A673 (cell line): ENCODE measurements at regions not wholly inside any gene's neighbourhood (a gene's known extent, or its start where the extent isn't known, plus 50 kb on each side); places are given as distances from the start of the nearest gene placed in this dataset.

Source experiments
- BruUV-seq: library from RNA; stranded (reverse); fragments of 400-500 nt; replicated peaks from 2 replicates; lab custom pipeline; 2021; lab: Mats Ljungman, UMichigan
- CTCF ChIA-PET: fragments of 300-600 bp; sonication (Branson Sonifier 250); formaldehyde crosslinking; loops from one replicate; lab custom pipeline; 2022; ENCODE audit warnings: antibody characterized with exemption; lab: Charles Lee
- POLR2A ChIA-PET: fragments of 300-600 bp; sonication (Branson Sonifier 250); formaldehyde crosslinking; loops from one replicate; lab custom pipeline; 2022; ENCODE audit warnings: antibody characterized with exemption; ENCODE audit not compliant: low non-redundant PET; lab: Charles Lee
- DNase-seq: peaks from one replicate; pipeline ENCODE4 v3.0.0-alpha.2; 2015; ENCODE audit warnings: low spot score
- H3K27ac ChIP-seq: fragments of 200-600 bp; sonication (generic); 2 replicates; pipeline ENCODE4 v1.5.1; 2016; ENCODE audit warnings: mixed run types, low read depth, mild to moderate bottlenecking, mixed read lengths, antibody characterized with exemption, low read length; ENCODE audit not compliant: poor library complexity, severe bottlenecking
- H3K27me3 ChIP-seq: fragments of 200-600 bp; sonication (generic); replicated peaks from 2 replicates; pipeline ENCODE4 v1.6.1; 2017; ENCODE audit warnings: mixed run types, low read depth, mild to moderate bottlenecking, mixed read lengths, antibody characterized with exemption, low read length; ENCODE audit not compliant: insufficient read depth, poor library complexity
- H3K36me3 ChIP-seq: fragments of 200-600 bp; sonication (generic); 2 replicates; pipeline ENCODE4 v1.6.1; 2016; ENCODE audit warnings: mixed run types, mild to moderate bottlenecking, mixed read lengths, antibody characterized with exemption, low read length; ENCODE audit not compliant: insufficient read depth, poor library complexity, severe bottlenecking
- H3K4me1 ChIP-seq: fragments of 200-600 bp; sonication (generic); 2 replicates; pipeline ENCODE4 v1.6.1; 2017; ENCODE audit warnings: mixed run types, mild to moderate bottlenecking, mixed read lengths, antibody characterized with exemption, low read length; ENCODE audit not compliant: insufficient read depth, poor library complexity, severe bottlenecking
- H3K4me3 ChIP-seq: fragments of 200-600 bp; sonication (generic); 2 replicates; pipeline ENCODE4 v1.5.1; 2016; ENCODE audit warnings: low read depth, mixed run types, mild to moderate bottlenecking, mixed read lengths, low read length; ENCODE audit not compliant: poor library complexity, severe bottlenecking
- H3K9me3 ChIP-seq: fragments of 200-600 bp; sonication (generic); 2 replicates; pipeline ENCODE4 v1.6.1; 2016; ENCODE audit warnings: mixed run types, low read depth, mild to moderate bottlenecking, mixed read lengths, antibody characterized with exemption, low read length; ENCODE audit not compliant: poor library complexity, severe bottlenecking
- EZH2 ChIP-seq: fragments of 200-600 bp; sonication (generic); IDR thresholded peaks from 2 replicates; pipeline ENCODE4 v1.6.1; 2017; ENCODE audit warnings: borderline replicate concordance, low read depth, mild to moderate bottlenecking, mixed read lengths, antibody characterized with exemption, low read length; ENCODE audit not compliant: poor library complexity, severe bottlenecking
- intact Hi-C: fragments of 100-400 bp; cut with micrococcal nuclease; formaldehyde crosslinking; loops from one replicate; pipeline ENCODE4 v1.10.0; 2022; ENCODE audit not compliant: unreplicated experiment
- TF ChIP-seq, protein P1 (sequence below): fragments of 300-800, 200-600 bp; sonication (generic); conservative IDR thresholded peaks from 2 replicates; pipeline ENCODE4 v1.5.1; 2017; ENCODE audit warnings: low read depth, mild to moderate bottlenecking, antibody characterized with exemption, low read length, moderate library complexity, mixed read lengths

DNA sequence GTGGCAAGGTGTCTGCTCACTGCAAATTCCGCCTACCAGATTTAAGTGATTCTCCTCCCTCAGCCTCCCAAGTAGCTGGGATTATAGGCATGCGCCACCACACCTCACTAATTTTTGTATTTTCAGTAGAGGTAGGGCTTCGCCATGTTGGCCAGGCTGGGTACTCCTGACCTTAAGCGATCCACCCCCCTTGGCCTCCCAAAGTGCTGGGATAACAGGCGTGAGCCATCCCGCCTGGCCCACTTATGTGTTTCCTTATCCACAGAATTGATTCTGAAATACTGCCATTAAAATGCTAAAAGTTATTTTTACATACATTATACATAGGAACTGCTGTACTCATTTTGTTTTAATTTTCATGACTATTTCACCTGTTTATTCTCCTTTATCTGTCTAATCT, 529.7 kb upstream of the CDH7 start:
- no peak for TF ChIP-seq EZH2
- TF ChIP-seq, protein P1, sequence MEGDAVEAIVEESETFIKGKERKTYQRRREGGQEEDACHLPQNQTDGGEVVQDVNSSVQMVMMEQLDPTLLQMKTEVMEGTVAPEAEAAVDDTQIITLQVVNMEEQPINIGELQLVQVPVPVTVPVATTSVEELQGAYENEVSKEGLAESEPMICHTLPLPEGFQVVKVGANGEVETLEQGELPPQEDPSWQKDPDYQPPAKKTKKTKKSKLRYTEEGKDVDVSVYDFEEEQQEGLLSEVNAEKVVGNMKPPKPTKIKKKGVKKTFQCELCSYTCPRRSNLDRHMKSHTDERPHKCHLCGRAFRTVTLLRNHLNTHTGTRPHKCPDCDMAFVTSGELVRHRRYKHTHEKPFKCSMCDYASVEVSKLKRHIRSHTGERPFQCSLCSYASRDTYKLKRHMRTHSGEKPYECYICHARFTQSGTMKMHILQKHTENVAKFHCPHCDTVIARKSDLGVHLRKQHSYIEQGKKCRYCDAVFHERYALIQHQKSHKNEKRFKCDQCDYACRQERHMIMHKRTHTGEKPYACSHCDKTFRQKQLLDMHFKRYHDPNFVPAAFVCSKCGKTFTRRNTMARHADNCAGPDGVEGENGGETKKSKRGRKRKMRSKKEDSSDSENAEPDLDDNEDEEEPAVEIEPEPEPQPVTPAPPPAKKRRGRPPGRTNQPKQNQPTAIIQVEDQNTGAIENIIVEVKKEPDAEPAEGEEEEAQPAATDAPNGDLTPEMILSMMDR = no peak
- Histone ChIP-seq H3K27me3 (no peaks in the 10 kb centered on the region), H3K9me3 (no peaks in the 10 kb centered on the region), H3K36me3 (no peaks in the 10 kb centered on the region), H3K4me1 (no peaks in the 10 kb centered on the region), H3K27ac (no peak overlapping the region), H3K4me3 (no peak overlapping the region)
- ChIA-PET POLR2A (no interaction called here), CTCF (no interaction called here)
- intact Hi-C loops = no loop called here
- no TSS peak for BruUV-seq
- no peak for DNase-seq

DNA sequence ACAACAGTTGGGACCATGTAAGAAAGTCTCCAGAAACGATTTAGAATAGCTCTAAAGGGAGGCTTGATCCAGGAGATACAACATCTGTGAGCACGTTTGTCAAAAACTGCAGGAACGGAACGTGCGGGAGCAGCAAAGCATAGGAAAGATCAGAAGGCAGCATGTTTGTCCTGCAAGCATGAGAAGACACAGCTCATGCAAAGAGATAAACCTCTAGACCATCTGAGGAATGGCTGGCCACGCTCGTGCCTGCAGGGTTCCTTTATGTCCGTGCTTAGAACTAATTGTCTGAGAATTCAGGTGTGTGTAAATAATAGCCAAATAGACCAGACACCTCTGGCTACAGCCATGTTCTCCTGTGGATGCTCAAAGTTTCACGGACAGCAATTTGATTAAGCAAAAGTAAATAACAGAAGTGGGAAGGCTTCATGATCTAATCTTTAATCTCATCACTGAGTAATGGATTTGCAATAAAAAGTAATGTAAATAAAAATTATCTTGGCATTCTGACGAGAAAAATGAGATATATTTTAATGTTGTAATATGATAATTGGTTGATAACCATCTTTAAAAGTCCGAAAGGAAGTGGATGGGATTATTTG, 534.8 kb upstream of the CDH7 start:
- H3K36me3 ChIP-seq = no peaks in the 10 kb centered on the region
- no peak overlapping the region for H3K4me3 ChIP-seq
- no peaks in the 10 kb centered on the region for H3K4me1 ChIP-seq
- no peaks in the 10 kb centered on the region for H3K9me3 ChIP-seq
- no peak for DNase-seq
- POLR2A ChIA-PET = no interaction called here
- no peaks in the 10 kb centered on the region for H3K27me3 ChIP-seq
- TF ChIP-seq, protein P1 = no peak
- no peak for TF ChIP-seq EZH2
- CTCF ChIA-PET = no interaction called here
- no peak overlapping the region for H3K27ac ChIP-seq
- BruUV-seq = no TSS peak
- intact Hi-C loops = no loop called here

DNA sequence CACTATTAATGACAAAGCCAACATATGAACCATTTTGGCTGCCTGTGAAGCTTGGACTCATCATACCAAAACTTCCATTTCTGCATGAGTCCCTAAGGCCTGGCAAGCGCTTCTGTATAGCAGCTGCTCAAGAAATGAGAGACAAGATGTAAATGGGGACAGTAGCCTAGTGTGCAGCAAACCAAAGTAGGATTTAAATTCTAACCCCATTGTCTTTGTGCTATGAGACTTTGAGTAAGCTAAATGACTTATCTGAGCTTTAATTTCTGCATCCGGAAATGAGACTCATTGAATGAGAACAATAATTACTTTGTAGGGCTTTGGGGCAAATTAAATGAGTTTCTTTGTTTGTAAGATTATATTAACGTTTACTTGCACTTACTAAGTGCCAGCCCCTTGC, 536.4 kb upstream of the CDH7 start:
- peak; percentile 11 for DNase-seq
- Histone ChIP-seq H3K4me3 (no peak overlapping the region), H3K4me1 (no peaks in the 10 kb centered on the region), H3K27ac (no peak overlapping the region), H3K9me3 (no peaks in the 10 kb centered on the region), H3K36me3 (no peaks in the 10 kb centered on the region), H3K27me3 (no peaks in the 10 kb centered on the region)
- intact Hi-C loops = no loop called here
- TF ChIP-seq, protein P1 = no peak
- no peak for TF ChIP-seq EZH2
- POLR2A ChIA-PET = no interaction called here
- BruUV-seq = no TSS peak
- CTCF ChIA-PET = no interaction called here
